ENCODE measurements at regions not wholly inside any gene's neighbourhood (a gene's known extent, or its start where the extent isn't known, plus 50 kb on each side); places are given as distances from the start of the nearest gene placed in this dataset.

DNA sequence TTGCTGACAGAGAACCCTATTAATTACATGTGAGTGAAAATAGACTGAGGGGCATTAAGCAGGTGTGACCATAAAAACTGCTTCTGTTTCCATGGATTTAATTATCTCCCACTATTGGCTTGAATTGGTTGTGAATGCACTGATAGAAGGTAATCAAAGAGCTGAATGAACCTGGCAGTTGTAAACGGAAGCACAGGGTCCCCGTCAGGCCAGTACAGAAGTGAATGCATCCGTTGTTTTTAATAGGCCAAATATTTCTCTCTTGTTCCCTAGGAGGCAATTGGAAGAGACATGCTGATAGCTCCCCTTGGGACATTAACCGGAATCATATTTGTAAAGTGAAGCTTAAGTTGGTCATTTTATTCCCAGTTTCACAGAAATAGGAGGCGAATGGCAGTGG is 147.0 kb downstream of the CAVIN4 start:
- no peaks in the 10 kb centered on the region for H3K27me3 ChIP-seq
- intact Hi-C loops (cut with DNase I) = no loop called here
- H3K4me3 ChIP-seq = no peak overlapping the region
- TF ChIP-seq CTCF (IDR thresholded peaks at IDR 0.05) (no peak), POLR2A (IDR thresholded peaks at IDR 0.05) (no peak), POLR2AphosphoS5 (IDR thresholded peaks at IDR 0.05; ENCODE audit: insufficient read depth in 1 of 2, low read depth in 1 of 2) (no peak)
- no peak overlapping the region for H3K27ac ChIP-seq
- H3K4me1 ChIP-seq = no peaks in the 10 kb centered on the region
- DNase-seq (ENCODE audit: extremely low spot score in 2 of 2) = no peak
- H3K36me3 ChIP-seq = no peaks in the 10 kb centered on the region
- no peaks in the 10 kb centered on the region for H3K9me3 ChIP-seq

DNA sequence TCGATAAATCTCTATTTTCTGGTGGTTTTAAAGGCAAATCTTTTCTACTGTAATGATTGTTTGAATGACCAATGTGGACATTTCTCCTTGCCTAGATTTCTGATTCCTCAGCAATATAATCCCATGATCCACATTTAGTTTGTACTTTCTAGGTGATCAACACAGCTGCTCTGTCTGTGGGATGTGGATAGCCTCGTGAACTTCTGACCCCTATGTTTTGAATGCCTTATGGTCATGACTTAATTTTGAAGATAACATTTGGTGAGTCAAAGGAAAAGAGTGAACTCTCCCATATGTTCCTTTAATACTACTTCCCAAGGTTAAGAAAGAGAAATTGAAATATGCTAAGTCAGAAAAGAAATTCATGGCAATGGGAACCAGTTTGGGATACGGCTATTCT is 147.5 kb downstream of the CAVIN4 start:
- Histone ChIP-seq H3K27ac (no peak overlapping the region), H3K9me3 (no peaks in the 10 kb centered on the region), H3K4me1 (no peaks in the 10 kb centered on the region), H3K4me3 (no peak overlapping the region), H3K27me3 (no peaks in the 10 kb centered on the region), H3K36me3 (no peaks in the 10 kb centered on the region)
- no peak for DNase-seq (ENCODE audit: extremely low spot score in 2 of 2)
- TF ChIP-seq POLR2A (IDR thresholded peaks at IDR 0.05) = no peak
- no peak for TF ChIP-seq POLR2AphosphoS5 (IDR thresholded peaks at IDR 0.05; ENCODE audit: insufficient read depth in 1 of 2, low read depth in 1 of 2)
- no peak for TF ChIP-seq CTCF (IDR thresholded peaks at IDR 0.05)
- intact Hi-C loops (cut with DNase I) = no loop called here

- no peaks in the 10 kb centered on the region for H3K4me1 ChIP-seq
- H3K36me3 ChIP-seq = no peaks in the 10 kb centered on the region
- TF ChIP-seq POLR2AphosphoS5 (IDR thresholded peaks at IDR 0.05; ENCODE audit: insufficient read depth in 1 of 2, low read depth in 1 of 2) (no peak), CTCF (IDR thresholded peaks at IDR 0.05) (no peak), POLR2A (IDR thresholded peaks at IDR 0.05) (no peak)
- H3K27ac ChIP-seq = no peak overlapping the region
- no peaks in the 10 kb centered on the region for H3K9me3 ChIP-seq
- H3K4me3 ChIP-seq = no peak overlapping the region
- DNase-seq (ENCODE audit: extremely low spot score in 2 of 2) = no peak
- H3K27me3 ChIP-seq = no peaks in the 10 kb centered on the region
- intact Hi-C loops (cut with DNase I) = no loop called here
These were observed 151.5 kb downstream of the CAVIN4 start for GRCh38 chr9:100729336-100729895.

GRCh38 chr9:100730086-100730485 is 152.2 kb downstream of the CAVIN4 start:
- Histone ChIP-seq H3K4me1 (no peaks in the 10 kb centered on the region), H3K4me3 (no peak overlapping the region), H3K27me3 (no peaks in the 10 kb centered on the region), H3K36me3 (no peaks in the 10 kb centered on the region), H3K9me3 (no peaks in the 10 kb centered on the region), H3K27ac (no peak overlapping the region)
- DNase-seq (ENCODE audit: extremely low spot score in 2 of 2) = no peak
- TF ChIP-seq CTCF (IDR thresholded peaks at IDR 0.05) = no peak
- TF ChIP-seq POLR2AphosphoS5 (IDR thresholded peaks at IDR 0.05; ENCODE audit: insufficient read depth in 1 of 2, low read depth in 1 of 2) = no peak
- no peak for TF ChIP-seq POLR2A (IDR thresholded peaks at IDR 0.05)
- intact Hi-C loops (cut with DNase I) = no loop called here

DNA sequence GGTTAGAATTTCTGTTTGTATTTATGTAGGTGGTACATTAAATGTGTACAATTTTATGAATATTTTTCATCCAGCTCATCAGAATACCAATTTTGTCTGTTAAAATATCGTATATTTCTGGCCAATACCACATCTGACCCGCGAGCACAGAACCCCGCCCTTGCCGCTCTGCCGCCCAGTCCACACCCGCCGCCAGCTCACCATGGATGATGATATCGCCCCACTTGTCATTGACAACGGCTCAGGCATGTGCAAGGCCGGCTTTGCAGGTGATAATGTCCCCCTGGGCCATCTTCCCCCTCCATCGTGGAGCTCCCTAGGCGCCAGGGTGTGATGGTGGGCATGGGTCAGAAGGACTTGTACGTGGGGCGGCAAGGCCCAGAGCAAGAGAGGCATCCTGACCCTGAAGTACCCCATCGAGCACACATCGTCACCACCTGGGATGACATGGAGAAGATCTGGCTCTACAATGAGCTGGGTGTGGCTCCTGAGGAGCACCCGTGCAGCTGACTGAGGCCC is 153.2 kb downstream of the CAVIN4 start:
- H3K27me3 ChIP-seq = no peaks in the 10 kb centered on the region

More for the DNA sequence above, 153.2 kb downstream of the CAVIN4 start:
- TF ChIP-seq POLR2AphosphoS5 (IDR thresholded peaks at IDR 0.05; ENCODE audit: insufficient read depth in 1 of 2, low read depth in 1 of 2) (no peak), POLR2A (IDR thresholded peaks at IDR 0.05) (no peak), CTCF (IDR thresholded peaks at IDR 0.05) (no peak)
- no peak for DNase-seq (ENCODE audit: extremely low spot score in 2 of 2)
- Histone ChIP-seq H3K36me3 (no peaks in the 10 kb centered on the region), H3K4me3 (no peak overlapping the region), H3K27ac (no peak overlapping the region), H3K9me3 (no peaks in the 10 kb centered on the region), H3K4me1 (no peaks in the 10 kb centered on the region)
- intact Hi-C loops (cut with DNase I) = no loop called here
